HepG2 (cell line): ENCODE measurements at regions not wholly inside any gene's neighbourhood (a gene's known extent, or its start where the extent isn't known, plus 50 kb on each side); places are given as distances from the start of the nearest gene placed in this dataset.

Experiments used
- ATAC-seq: fragments of 200-7000 bp; cut with Tn5 transposase; 3 replicates; pipeline ENCODE4 v1.9.1; 2020; ENCODE audit warnings: mild to moderate bottlenecking, moderate library complexity
- BruUV-seq: library from RNA; stranded (reverse); fragments of 400-500 nt; replicated peaks from 2 replicates; lab custom pipeline; 2021; lab: Mats Ljungman, UMichigan
- CTCF ChIA-PET: fragments of 300-600 bp; formaldehyde crosslinking; extraction: SDS; loops from one replicate; lab custom pipeline; 2021; ENCODE audit warnings: low total read pairs, inconsistent platforms, low intra/inter-chr PET ratio; lab: Yijun Ruan, JAX
- POLR2A ChIA-PET: fragments of 350-600 bp; sonication (Branson Sonifier 250); formaldehyde crosslinking; loops from one replicate; lab custom pipeline; 2020; ENCODE audit warnings: antibody characterized with exemption, inconsistent platforms; lab: Yijun Ruan, JAX
- DNase-seq: peaks from one replicate; pipeline ENCODE4 v3.0.0-alpha.2; 2015; ENCODE audit warnings: low spot score
- FAIRE-seq: peaks from 3 replicates; lab custom pipeline; 2011; peaks lifted over from hg19 to GRCh38; lab: Jason Lieb, UNC
- H2AFZ ChIP-seq: one replicate; pipeline ENCODE4 v1.6.1; 2011; ENCODE audit warnings: low read length, inconsistent platforms
- H3K27ac ChIP-seq: fragments of 300-600 bp; 3 replicates; pipeline ENCODE4 v1.8.0; 2011; ENCODE audit warnings: mixed run types, mild to moderate bottlenecking, mixed read lengths, low read length, inconsistent platforms; ENCODE audit not compliant: insufficient read depth; ENCODE audit errors: extremely low read length
- H3K27me3 ChIP-seq, 2 experiments: fragments of 200-600 bp in 1 of 2; 2 replicates in 1 of 2; 3 replicates in 1 of 2; pipeline versions ENCODE4 v1.6.0 to v1.8.0; 2011; ENCODE audit warnings: low read length in 2 of 2, mild to moderate bottlenecking in 2 of 2, moderate library complexity in 2 of 2, inconsistent platforms in 1 of 2; ENCODE audit not compliant: insufficient read depth in 2 of 2, control insufficient read depth in 1 of 2
- H3K36me3 ChIP-seq, 2 experiments: fragments of 200-600 bp in 1 of 2; replicated peaks in 1 of 2; 2 replicates in 1 of 2; 3 replicates in 1 of 2; pipeline versions ENCODE4 v1.5.1 to v1.8.0; 2011; ENCODE audit warnings: low read length in 2 of 2, inconsistent platforms in 1 of 2; ENCODE audit not compliant: insufficient read depth in 2 of 2, control insufficient read depth in 1 of 2
- H3K4me1 ChIP-seq: 2 replicates; pipeline ENCODE4 v1.5.1; 2012; ENCODE audit warnings: low read length, inconsistent platforms; ENCODE audit not compliant: insufficient read depth
- H3K4me2 ChIP-seq: 2 replicates; pipeline ENCODE4 v1.6.0; 2011; ENCODE audit warnings: low read depth, low read length, inconsistent platforms
- H3K4me3 ChIP-seq, 3 experiments: fragments of 200-600 bp in 1 of 3; sonication (generic), shearing (Covaris generic) in 1 of 3; replicated peaks in 1 of 3; 2 replicates each; pipeline ENCODE4 v1.5.1; 2011 to 2016; ENCODE audit warnings: low read length in 3 of 3, inconsistent platforms in 2 of 3, low read depth in 2 of 3, mild to moderate bottlenecking in 2 of 3, control low read depth in 1 of 3, mixed read lengths in 1 of 3; ENCODE audit not compliant: insufficient read depth in 1 of 3
- H3K79me2 ChIP-seq: one replicate; pipeline ENCODE4 v1.6.1; 2011; ENCODE audit warnings: low read length, inconsistent platforms; ENCODE audit not compliant: insufficient read depth
- H3K9ac ChIP-seq: 2 replicates; pipeline ENCODE4 v1.6.0; 2011; ENCODE audit warnings: mild to moderate bottlenecking, low read depth, low read length, inconsistent platforms; ENCODE audit not compliant: insufficient read depth
- H3K9me3 ChIP-seq: 2 replicates; pipeline ENCODE4 v1.5.1; 2012; ENCODE audit warnings: mild to moderate bottlenecking, low read length
- H4K20me1 ChIP-seq: 2 replicates; pipeline ENCODE4 v1.6.0; 2011; ENCODE audit warnings: inconsistent platforms, mild to moderate bottlenecking, low read length, moderate library complexity; ENCODE audit not compliant: insufficient read depth
- CBX2 ChIP-seq, 2 experiments: fragments of 200-600 bp in 1 of 2; sonication (generic); formaldehyde crosslinking in 1 of 2; IDR thresholded peaks; 2 replicates each; pipeline versions ENCODE4 v1.7.0 to v1.8.1; 2018 to 2022; ENCODE audit warnings: low read depth in 2 of 2, low read length in 1 of 2, mild to moderate bottlenecking in 1 of 2, missing genetic modification reagents in 1 of 2
- PCBP2 ChIP-seq: fragments of 200-400 bp; formaldehyde crosslinking; optimal IDR thresholded peaks from 2 replicates; pipeline ENCODE3; 2018; ENCODE audit warnings: low read length, low read depth; ENCODE audit not compliant: poor library complexity, severe bottlenecking
- RBFOX2 ChIP-seq: fragments of 200-400 bp; formaldehyde crosslinking; IDR thresholded peaks from 2 replicates; pipeline ENCODE4 v1.6.1; 2017; ENCODE audit warnings: low read depth, mild to moderate bottlenecking, low read length
- RBM22 ChIP-seq: fragments of 200-400 bp; formaldehyde crosslinking; optimal IDR thresholded peaks from 2 replicates; pipeline ENCODE3; 2017; ENCODE audit warnings: mild to moderate bottlenecking, low read length, moderate library complexity
- SMAD9 ChIP-seq: sonication (generic); formaldehyde crosslinking; IDR thresholded peaks from 2 replicates; pipeline ENCODE4 v1.5.1; 2020; ENCODE audit warnings: mild to moderate bottlenecking, missing genetic modification reagents
- TBX2 ChIP-seq: sonication (generic); formaldehyde crosslinking; IDR thresholded peaks from 2 replicates; pipeline ENCODE4 v1.5.0; 2020; ENCODE audit warnings: missing genetic modification reagents, mild to moderate bottlenecking, borderline replicate concordance
- TCF7 ChIP-seq: sonication (generic); IDR thresholded peaks from 2 replicates; pipeline ENCODE4 v1.6.1; 2016; ENCODE audit warnings: antibody characterized with exemption, low read depth
- ZFP36L2 ChIP-seq: sonication (generic); formaldehyde crosslinking; IDR thresholded peaks from 2 replicates; pipeline ENCODE4 v1.4.0; 2020; ENCODE audit warnings: missing genetic modification reagents
- ZNF383 ChIP-seq: sonication (generic); formaldehyde crosslinking; IDR thresholded peaks from 2 replicates; pipeline ENCODE4 v1.4.0; 2020; ENCODE audit warnings: missing genetic modification reagents, mild to moderate bottlenecking, borderline replicate concordance
- WGBS: methylation state at CpG from one replicate; pipeline ENCODE4 v1.1.6; 2017; ENCODE audit warnings: low lambda C conversion rate; 5-methylcytosine and 5-hydroxymethylcytosine counted together
- in situ Hi-C: cut with HindIII; loops from 2 replicates; pipeline ENCODE4 v1.10.0; 2017; ENCODE audit warnings: low pct_unique_long_range_greater_than_20kb; ENCODE audit not compliant: extremely low pct_ligation_motif_present
- intact Hi-C: fragments of 100-400 bp; cut with micrococcal nuclease; formaldehyde crosslinking; loops from one replicate; pipeline ENCODE4 v1.10.0; 2022; ENCODE audit not compliant: unreplicated experiment
- TF ChIP-seq, protein P1 (sequence below): sonication (generic); formaldehyde crosslinking; IDR thresholded peaks from 2 replicates; pipeline ENCODE4 v1.8.0; 2022; ENCODE audit warnings: mild to moderate bottlenecking, missing genetic modification reagents, borderline replicate concordance
- TF ChIP-seq, protein P2 (sequence below), 2 experiments: sonication (generic) in 1 of 2; formaldehyde crosslinking in 1 of 2; IDR thresholded peaks; 2 replicates each; pipeline versions ENCODE4 v1.6.1 to v1.9.0; 2014 to 2022; ENCODE audit warnings: antibody characterized with exemption in 1 of 2, borderline replicate concordance in 1 of 2, inconsistent platforms in 1 of 2, low read depth in 1 of 2, missing genetic modification reagents in 1 of 2
- TF ChIP-seq, protein P3 (sequence below): sonication (generic); formaldehyde crosslinking; IDR thresholded peaks from 2 replicates; pipeline ENCODE4 v1.4.0; 2020; ENCODE audit warnings: mild to moderate bottlenecking, low read depth, missing genetic modification reagents

DNA sequence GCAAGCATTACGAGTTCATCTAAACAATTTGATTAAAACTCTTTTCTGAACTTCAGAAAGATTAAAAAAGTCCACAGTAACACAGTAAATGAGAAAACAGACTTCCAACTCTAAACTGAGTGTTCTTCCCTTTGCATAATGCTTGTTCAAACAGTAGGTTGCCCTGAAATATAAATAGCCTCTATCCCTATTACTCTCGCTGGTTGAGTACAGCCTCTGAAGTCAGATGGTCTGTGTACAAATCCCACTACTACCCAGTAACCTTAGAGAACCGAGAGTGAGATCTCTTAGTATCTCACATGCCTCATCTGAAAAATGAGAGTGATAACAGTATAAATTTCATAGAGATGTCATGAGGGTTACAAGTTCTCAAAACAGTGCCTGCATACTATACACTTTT is 591.6 kb downstream of the CAAP1 start:
- Histone ChIP-seq H3K4me1 (no peaks in the 10 kb centered on the region), H3K79me2 (no peaks in the 10 kb centered on the region), H3K9me3 (no peaks in the 10 kb centered on the region), H3K4me2 (no peak overlapping the region), H2AFZ (no peak overlapping the region), H3K27ac (no peak overlapping the region), H3K27me3 (no peaks in the 10 kb centered on the region), H3K9ac (no peak overlapping the region), H3K36me3 (no peaks in the 10 kb centered on the region), H4K20me1 (no peaks in the 10 kb centered on the region), H3K4me3 (no peak overlapping the region)
- FAIRE-seq, result no peak
- BruUV-seq, result no TSS peak
- intact Hi-C loops, result no loop called here
- ChIA-PET CTCF (no interaction called here), POLR2A (no interaction called here)
- no peak for DNase-seq
- in situ Hi-C loops, result no loop called here
- 2% methylated on average over 3 of the region's 3 CpGs for WGBS
- no peak for ATAC-seq
- TF ChIP-seq, protein P1, sequence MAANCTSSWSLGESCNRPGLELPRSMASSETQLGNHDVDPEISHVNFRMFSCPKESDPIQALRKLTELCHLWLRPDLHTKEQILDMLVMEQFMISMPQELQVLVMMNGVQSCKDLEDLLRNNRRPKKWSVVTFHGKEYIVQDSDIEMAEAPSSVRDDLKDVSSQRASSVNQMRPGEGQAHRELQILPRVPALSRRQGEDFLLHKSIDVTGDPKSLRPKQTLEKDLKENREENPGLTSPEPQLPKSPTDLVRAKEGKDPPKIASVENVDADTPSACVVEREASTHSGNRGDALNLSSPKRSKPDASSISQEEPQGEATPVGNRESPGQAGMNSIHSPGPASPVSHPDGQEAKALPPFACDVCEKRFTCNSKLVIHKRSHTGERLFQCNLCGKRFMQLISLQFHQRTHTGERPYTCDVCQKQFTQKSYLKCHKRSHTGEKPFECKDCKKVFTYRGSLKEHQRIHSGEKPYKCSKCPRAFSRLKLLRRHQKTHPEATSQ (CRISPR knock-in tag), result no peak
- TF ChIP-seq RBFOX2 (no peak), RBM22 (no peak), ZFP36L2 (CRISPR knock-in tag) (no peak), ZNF383 (CRISPR knock-in tag) (no peak), TBX2 (no peak), SMAD9 (CRISPR knock-in tag) (no peak), PCBP2 (no peak), CBX2 (IDR thresholded peaks at IDR 0.05; ENCODE audit: low read depth, low read length) (no peak), CBX2 (CRISPR knock-in tag; IDR thresholded peaks at IDR 0.05; ENCODE audit: low read depth) (no peak), TCF7 (no peak)
- TF ChIP-seq, protein P2, sequence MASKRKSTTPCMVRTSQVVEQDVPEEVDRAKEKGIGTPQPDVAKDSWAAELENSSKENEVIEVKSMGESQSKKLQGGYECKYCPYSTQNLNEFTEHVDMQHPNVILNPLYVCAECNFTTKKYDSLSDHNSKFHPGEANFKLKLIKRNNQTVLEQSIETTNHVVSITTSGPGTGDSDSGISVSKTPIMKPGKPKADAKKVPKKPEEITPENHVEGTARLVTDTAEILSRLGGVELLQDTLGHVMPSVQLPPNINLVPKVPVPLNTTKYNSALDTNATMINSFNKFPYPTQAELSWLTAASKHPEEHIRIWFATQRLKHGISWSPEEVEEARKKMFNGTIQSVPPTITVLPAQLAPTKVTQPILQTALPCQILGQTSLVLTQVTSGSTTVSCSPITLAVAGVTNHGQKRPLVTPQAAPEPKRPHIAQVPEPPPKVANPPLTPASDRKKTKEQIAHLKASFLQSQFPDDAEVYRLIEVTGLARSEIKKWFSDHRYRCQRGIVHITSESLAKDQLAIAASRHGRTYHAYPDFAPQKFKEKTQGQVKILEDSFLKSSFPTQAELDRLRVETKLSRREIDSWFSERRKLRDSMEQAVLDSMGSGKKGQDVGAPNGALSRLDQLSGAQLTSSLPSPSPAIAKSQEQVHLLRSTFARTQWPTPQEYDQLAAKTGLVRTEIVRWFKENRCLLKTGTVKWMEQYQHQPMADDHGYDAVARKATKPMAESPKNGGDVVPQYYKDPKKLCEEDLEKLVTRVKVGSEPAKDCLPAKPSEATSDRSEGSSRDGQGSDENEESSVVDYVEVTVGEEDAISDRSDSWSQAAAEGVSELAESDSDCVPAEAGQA (IDR thresholded peaks at IDR 0.05; ENCODE audit: low read depth), result no peak
- TF ChIP-seq, protein P2 (CRISPR knock-in tag; IDR thresholded peaks at IDR 0.05; ENCODE audit: borderline replicate concordance), result no peak
- TF ChIP-seq, protein P3, sequence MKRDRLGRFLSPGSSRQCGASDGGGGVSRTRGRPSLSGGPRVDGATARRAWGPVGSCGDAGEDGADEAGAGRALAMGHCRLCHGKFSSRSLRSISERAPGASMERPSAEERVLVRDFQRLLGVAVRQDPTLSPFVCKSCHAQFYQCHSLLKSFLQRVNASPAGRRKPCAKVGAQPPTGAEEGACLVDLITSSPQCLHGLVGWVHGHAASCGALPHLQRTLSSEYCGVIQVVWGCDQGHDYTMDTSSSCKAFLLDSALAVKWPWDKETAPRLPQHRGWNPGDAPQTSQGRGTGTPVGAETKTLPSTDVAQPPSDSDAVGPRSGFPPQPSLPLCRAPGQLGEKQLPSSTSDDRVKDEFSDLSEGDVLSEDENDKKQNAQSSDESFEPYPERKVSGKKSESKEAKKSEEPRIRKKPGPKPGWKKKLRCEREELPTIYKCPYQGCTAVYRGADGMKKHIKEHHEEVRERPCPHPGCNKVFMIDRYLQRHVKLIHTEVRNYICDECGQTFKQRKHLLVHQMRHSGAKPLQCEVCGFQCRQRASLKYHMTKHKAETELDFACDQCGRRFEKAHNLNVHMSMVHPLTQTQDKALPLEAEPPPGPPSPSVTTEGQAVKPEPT (CRISPR knock-in tag), result no peak
